Activated CD4-positive, alpha-beta T cell treated with anti-CD3 and anti-CD28 coated beads, Interleukin-2, amount 50 U/mL, for 4 hours (primary cell): ENCODE measurements at regions not wholly inside any gene's neighbourhood (a gene's known extent, or its start where the extent isn't known, plus 50 kb on each side); places are given as distances from the start of the nearest gene placed in this dataset.
"Not testable (repeated sequence)": the region's sequence is repeated elsewhere in the genome, so short reads cannot be mapped to it uniquely, and the experiment has no call there.

Experiments used
- DNase-seq, 2 experiments: peaks; one replicate each; pipeline ENCODE4 v3.0.0-alpha.2; 2020

GRCh38 chr9:126057121-126057825 lies 269.4 kb upstream of the MVB12B start:
- DNase-seq = no peak

- DNase-seq = no peak
These were observed 268.6 kb upstream of the MVB12B start for GRCh38 chr9:126058011-126058531.

GRCh38 chr9:126058591-126058990 lies 268.0 kb upstream of the MVB12B start:
- DNase-seq = no peak

- DNase-seq = no peak
These were observed 265.1 kb upstream of the MVB12B start for GRCh38 chr9:126061575-126061974.

GRCh38 chr9:126062158-126062886 lies 264.3 kb upstream of the MVB12B start:
- no peak for DNase-seq

GRCh38 chr9:126063326-126063725 lies 263.3 kb upstream of the MVB12B start:
- DNase-seq = no peak

- no peak for DNase-seq
These were observed 260.5 kb upstream of the MVB12B start for GRCh38 chr9:126066131-126066530.

GRCh38 chr9:126067031-126067734 lies 259.4 kb upstream of the MVB12B start:
- no peak for DNase-seq

GRCh38 chr9:126068534-126069230 lies 257.9 kb upstream of the MVB12B start:
- no peak for DNase-seq

- no peak for DNase-seq
These were observed 257.2 kb upstream of the MVB12B start for GRCh38 chr9:126069400-126069955.

GRCh38 chr9:126070058-126070655 lies 256.5 kb upstream of the MVB12B start:
- DNase-seq = no peak

- no peak for DNase-seq
These were observed 255.4 kb upstream of the MVB12B start for GRCh38 chr9:126071076-126071750.

- DNase-seq = not testable (repeated sequence)
These were observed 249.0 kb upstream of the MVB12B start for GRCh38 chr9:126077656-126078055.

- no peak for DNase-seq
These were observed 246.0 kb upstream of the MVB12B start for GRCh38 chr9:126080641-126081040.

- no peak for DNase-seq
These were observed 244.9 kb upstream of the MVB12B start for GRCh38 chr9:126081746-126082145.

- DNase-seq = no peak
These were observed 242.6 kb upstream of the MVB12B start for GRCh38 chr9:126084008-126084407.

- DNase-seq = no peak
These were observed 241.9 kb upstream of the MVB12B start for GRCh38 chr9:126084696-126085095.

- no peak for DNase-seq
These were observed 241.5 kb upstream of the MVB12B start for GRCh38 chr9:126085170-126085569.

GRCh38 chr9:126088336-126088735 lies 238.3 kb upstream of the MVB12B start:
- DNase-seq = no peak

- DNase-seq = no peak
These were observed 236.8 kb upstream of the MVB12B start for GRCh38 chr9:126089789-126090188.

- no peak for DNase-seq
These were observed 232.9 kb upstream of the MVB12B start for GRCh38 chr9:126093771-126094170.
